HG02970 (cell line): ENCODE measurements at regions not wholly inside any gene's neighbourhood (a gene's known extent, or its start where the extent isn't known, plus 50 kb on each side); places are given as distances from the start of the nearest gene placed in this dataset.
"Not testable (repeated sequence)": the region's sequence is repeated elsewhere in the genome, so short reads cannot be mapped to it uniquely, and the experiment has no call there.

ENCODE experiments used
- ATAC-seq: cut with Tn5 transposase; IDR thresholded peaks from one replicate; pipeline ENCODE4 v1.9.1; 2021; ENCODE audit warnings: mild to moderate bottlenecking, moderate library complexity, moderate number of reproducible peaks; ENCODE audit not compliant: unreplicated experiment, low FRiP score

- no peak for ATAC-seq
Observed at GRCh38 chr4:115562506-115562905, 449.1 kb upstream of the NDST4 start.

GRCh38 chr4:115548123-115548522 lies 434.7 kb upstream of the NDST4 start:
- no peak for ATAC-seq

- ATAC-seq: no peak
Observed at GRCh38 chr4:115537387-115537786, 424.0 kb upstream of the NDST4 start.

- no peak for ATAC-seq
Observed at GRCh38 chr4:115529126-115529525, 415.7 kb upstream of the NDST4 start.

- ATAC-seq: not testable (repeated sequence)
Observed at GRCh38 chr4:115519476-115519875, 406.1 kb upstream of the NDST4 start.

- ATAC-seq: peak; percentile 84
Observed at GRCh38 chr4:115515772-115516171, 402.4 kb upstream of the NDST4 start.

- ATAC-seq: peak; percentile 13
Observed at GRCh38 chr4:115515366-115515765, 401.9 kb upstream of the NDST4 start.

- no peak for ATAC-seq
Observed at GRCh38 chr4:115514675-115515074, 401.3 kb upstream of the NDST4 start.

- ATAC-seq: no peak
Observed at GRCh38 chr4:115505326-115505725, 391.9 kb upstream of the NDST4 start.

GRCh38 chr4:115501656-115502055 lies 388.2 kb upstream of the NDST4 start:
- ATAC-seq: no peak

GRCh38 chr4:115493770-115494169 lies 380.4 kb upstream of the NDST4 start:
- ATAC-seq: not testable (repeated sequence)

- ATAC-seq: no peak
Observed at GRCh38 chr4:115491686-115492085, 378.3 kb upstream of the NDST4 start.

- ATAC-seq: no peak
Observed at GRCh38 chr4:115489279-115489678, 375.9 kb upstream of the NDST4 start.

GRCh38 chr4:115485402-115485801 lies 372.0 kb upstream of the NDST4 start:
- no peak for ATAC-seq

- ATAC-seq: no peak
Observed at GRCh38 chr4:115484479-115484878, 371.1 kb upstream of the NDST4 start.

- ATAC-seq: no peak
Observed at GRCh38 chr4:115470763-115471162, 357.3 kb upstream of the NDST4 start.

- not testable (repeated sequence) for ATAC-seq
Observed at GRCh38 chr4:115459301-115459700, 345.9 kb upstream of the NDST4 start.

GRCh38 chr4:115456231-115456630 lies 342.8 kb upstream of the NDST4 start:
- no peak for ATAC-seq

- no peak for ATAC-seq
Observed at GRCh38 chr4:115454228-115454627, 340.8 kb upstream of the NDST4 start.

- no peak for ATAC-seq
Observed at GRCh38 chr4:115453416-115453815, 340.0 kb upstream of the NDST4 start.

GRCh38 chr4:115452229-115452628 lies 338.8 kb upstream of the NDST4 start:
- ATAC-seq: not testable (repeated sequence)

GRCh38 chr4:115437739-115438138 lies 324.3 kb upstream of the NDST4 start:
- ATAC-seq: no peak

GRCh38 chr4:115433491-115433890 lies 320.1 kb upstream of the NDST4 start:
- ATAC-seq: no peak
